Skin of body (tissue), 1 donor: ENCODE measurements at regions not wholly inside any gene's neighbourhood (a gene's known extent, or its start where the extent isn't known, plus 50 kb on each side); places are given as distances from the start of the nearest gene placed in this dataset.

Experiments used
- DNase-seq: peaks from one replicate; lab custom pipeline; 2025; lab: John Stamatoyannopoulos, UW

- DNase-seq = no peak
Measured at GRCh38 chr1:208584167-208584755, 340.1 kb upstream of the PLXNA2 start.

- no peak for DNase-seq
Measured at GRCh38 chr1:208587110-208587509, 342.9 kb upstream of the PLXNA2 start.

GRCh38 chr1:208593306-208594006 is 349.3 kb upstream of the PLXNA2 start:
- no peak for DNase-seq

GRCh38 chr1:208595236-208595635 is 351.1 kb upstream of the PLXNA2 start:
- DNase-seq = no peak

GRCh38 chr1:208595745-208596144 is 351.6 kb upstream of the PLXNA2 start:
- DNase-seq = no peak

- no peak for DNase-seq
Measured at GRCh38 chr1:208597571-208597970, 353.4 kb upstream of the PLXNA2 start.

GRCh38 chr1:208598021-208598420 is 353.8 kb upstream of the PLXNA2 start:
- DNase-seq = no peak

- no peak for DNase-seq
Measured at GRCh38 chr1:208599063-208599462, 354.9 kb upstream of the PLXNA2 start.

- no peak for DNase-seq
Measured at GRCh38 chr1:208600456-208601190, 356.4 kb upstream of the PLXNA2 start.

- no peak for DNase-seq
Measured at GRCh38 chr1:208601561-208601960, 357.4 kb upstream of the PLXNA2 start.

GRCh38 chr1:208603721-208604120 is 359.5 kb upstream of the PLXNA2 start:
- DNase-seq = no peak

GRCh38 chr1:208604295-208604694 is 360.1 kb upstream of the PLXNA2 start:
- no peak for DNase-seq

- DNase-seq = no peak
Measured at GRCh38 chr1:208606959-208607358, 362.8 kb upstream of the PLXNA2 start.

GRCh38 chr1:208607616-208608015 is 363.4 kb upstream of the PLXNA2 start:
- no peak for DNase-seq

- no peak for DNase-seq
Measured at GRCh38 chr1:208614610-208615009, 370.4 kb upstream of the PLXNA2 start.

- no peak for DNase-seq
Measured at GRCh38 chr1:208615371-208615770, 371.2 kb upstream of the PLXNA2 start.

- no peak for DNase-seq
Measured at GRCh38 chr1:208616776-208617175, 372.6 kb upstream of the PLXNA2 start.

GRCh38 chr1:208628022-208628914 is 384.1 kb upstream of the PLXNA2 start:
- DNase-seq = no peak

GRCh38 chr1:208631092-208631491 is 386.9 kb upstream of the PLXNA2 start:
- DNase-seq = no peak

- DNase-seq = no peak
Measured at GRCh38 chr1:208631506-208631905, 387.3 kb upstream of the PLXNA2 start.

GRCh38 chr1:208634346-208635140 is 390.4 kb upstream of the PLXNA2 start:
- DNase-seq = no peak
